Spleen (tissue), 7 donors: ENCODE measurements at regions not wholly inside any gene's neighbourhood (a gene's known extent, or its start where the extent isn't known, plus 50 kb on each side); places are given as distances from the start of the nearest gene placed in this dataset.

ENCODE experiments used
- CTCF ChIP-seq, 11 experiments: fragments of 200-600 bp in 7 of 11; fragments of 450-650 bp in 4 of 11; sonication (generic) in 4 of 11; IDR thresholded peaks in 8 of 11; conservative IDR thresholded peaks in 3 of 11; 1 replicate in 7 of 11; 2 replicates in 4 of 11; pipeline versions ENCODE4 v1.4.0 to v1.8.0; 2016 to 2021; ENCODE audit warnings: antibody characterized with exemption in 11 of 11, inconsistent platforms in 4 of 11, mild to moderate bottlenecking in 1 of 11
- POLR2A ChIP-seq, 3 donors: fragments of 450-650 bp; IDR thresholded peaks; one replicate each; pipeline ENCODE4 v1.5.1; 2017; ENCODE audit warnings: antibody characterized with exemption in 3 of 3, mild to moderate bottlenecking in 1 of 3
- POLR2AphosphoS5 ChIP-seq, 3 donors: sonication (generic); formaldehyde crosslinking; IDR thresholded peaks; one replicate each; pipeline ENCODE4 v1.5.1; 2017; ENCODE audit warnings: antibody characterized with exemption in 3 of 3
- donor health status: DM: no; HTN: no; CAD: no; lungs with moderate emphysema.
- donor health status: DM: no; HTN: no; CAD: no.
- donor health status: DM: no; HTN: no; CAD: no.

DNA sequence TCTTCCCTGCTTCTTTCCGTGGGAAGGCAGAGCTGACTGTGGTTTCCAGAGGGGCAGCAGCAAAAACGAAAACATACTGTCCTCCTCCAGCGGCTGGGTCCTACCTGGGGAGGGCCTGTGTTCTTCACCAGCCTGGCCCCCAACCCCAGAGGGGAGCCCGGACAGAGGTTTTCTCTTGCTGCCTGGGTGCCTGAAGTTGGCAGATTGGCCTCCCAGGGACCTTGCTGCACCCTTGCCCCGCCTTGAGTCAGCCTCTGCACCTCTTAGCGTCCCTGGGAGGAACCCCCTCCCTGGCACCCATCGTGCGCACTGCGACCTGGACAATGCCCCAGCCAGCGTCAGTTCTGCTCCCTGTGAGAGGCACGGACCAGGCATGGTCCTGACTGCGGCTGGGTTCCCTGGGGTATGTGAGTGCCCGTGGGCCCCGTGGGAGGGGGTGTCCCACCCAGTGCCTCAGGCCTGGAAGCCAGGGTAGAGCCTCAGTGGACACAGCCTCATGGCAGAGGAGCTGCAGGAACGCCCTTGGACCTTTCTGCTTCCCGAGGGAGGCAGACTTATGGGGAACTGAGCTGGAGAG lies 56.8 kb upstream of the PRR23E start:
- no peak for TF ChIP-seq CTCF (IDR thresholded peaks at IDR 0.05 in 8 of 11, conservative IDR thresholded peaks at IDR 0.05 in 3 of 11)
- TF ChIP-seq POLR2A (IDR thresholded peaks at IDR 0.05), result no peak
- TF ChIP-seq POLR2AphosphoS5 (IDR thresholded peaks at IDR 0.05), result no peak
